GM19035 (cell line): ENCODE measurements at regions not wholly inside any gene's neighbourhood (a gene's known extent, or its start where the extent isn't known, plus 50 kb on each side); places are given as distances from the start of the nearest gene placed in this dataset.
"Not testable (repeated sequence)": the region's sequence is repeated elsewhere in the genome, so short reads cannot be mapped to it uniquely, and the experiment has no call there.

Experiments
- ATAC-seq: cut with Tn5 transposase; IDR thresholded peaks from one replicate; pipeline ENCODE4 v1.9.1; 2021; ENCODE audit not compliant: unreplicated experiment

GRCh38 chr15:36430726-36431265, 148.6 kb upstream of the CDIN1 start:
- no peak for ATAC-seq

- no peak for ATAC-seq
Measured at GRCh38 chr15:36432161-36432560, 147.3 kb upstream of the CDIN1 start.

GRCh38 chr15:36434177-36434576, 145.2 kb upstream of the CDIN1 start:
- ATAC-seq = no peak

- ATAC-seq = no peak
Measured at GRCh38 chr15:36438499-36438898, 140.9 kb upstream of the CDIN1 start.

GRCh38 chr15:36447373-36447772, 132.1 kb upstream of the CDIN1 start:
- no peak for ATAC-seq

GRCh38 chr15:36448418-36448817, 131.0 kb upstream of the CDIN1 start:
- ATAC-seq = no peak

GRCh38 chr15:36449084-36449661, 130.3 kb upstream of the CDIN1 start:
- no peak for ATAC-seq

- no peak for ATAC-seq
Measured at GRCh38 chr15:36449662-36450145, 129.7 kb upstream of the CDIN1 start.

GRCh38 chr15:36454244-36454643, 125.2 kb upstream of the CDIN1 start:
- ATAC-seq = not testable (repeated sequence)

- ATAC-seq = no peak
Measured at GRCh38 chr15:36458411-36458810, 121.0 kb upstream of the CDIN1 start.

- no peak for ATAC-seq
Measured at GRCh38 chr15:36465304-36465703, 114.1 kb upstream of the CDIN1 start.

GRCh38 chr15:36468746-36469145, 110.7 kb upstream of the CDIN1 start:
- ATAC-seq = no peak

GRCh38 chr15:36469311-36469966, 110.0 kb upstream of the CDIN1 start:
- ATAC-seq = no peak

- ATAC-seq = no peak
Measured at GRCh38 chr15:36472672-36473071, 106.8 kb upstream of the CDIN1 start.

- no peak for ATAC-seq
Measured at GRCh38 chr15:36478561-36478960, 100.9 kb upstream of the CDIN1 start.

- no peak for ATAC-seq
Measured at GRCh38 chr15:36479200-36479896, 100.1 kb upstream of the CDIN1 start.

- no peak for ATAC-seq
Measured at GRCh38 chr15:36481156-36481555, 98.3 kb upstream of the CDIN1 start.

- ATAC-seq = no peak
Measured at GRCh38 chr15:36483409-36483808, 96.0 kb upstream of the CDIN1 start.

- no peak for ATAC-seq
Measured at GRCh38 chr15:36484038-36484778, 95.2 kb upstream of the CDIN1 start.

GRCh38 chr15:36491912-36492311, 87.5 kb upstream of the CDIN1 start:
- ATAC-seq = no peak

GRCh38 chr15:36495456-36495991, 83.9 kb upstream of the CDIN1 start:
- no peak for ATAC-seq
